HG02840 (cell line): ENCODE measurements at regions not wholly inside any gene's neighbourhood (a gene's known extent, or its start where the extent isn't known, plus 50 kb on each side); places are given as distances from the start of the nearest gene placed in this dataset.
"Not testable (repeated sequence)": the region's sequence is repeated elsewhere in the genome, so short reads cannot be mapped to it uniquely, and the experiment has no call there.

Source experiments
- ATAC-seq: cut with Tn5 transposase; IDR thresholded peaks from one replicate; pipeline ENCODE4 v1.9.1; 2021; ENCODE audit warnings: mild to moderate bottlenecking, moderate library complexity, moderate number of reproducible peaks; ENCODE audit not compliant: unreplicated experiment, low FRiP score

GRCh38 chr5:174563040-174563439 is 161.3 kb upstream of the MSX2 start:
- ATAC-seq = not testable (repeated sequence)

- ATAC-seq = no peak
These were observed 160.5 kb upstream of the MSX2 start for GRCh38 chr5:174563899-174564298.

GRCh38 chr5:174567506-174568141 is 156.8 kb upstream of the MSX2 start:
- no peak for ATAC-seq

GRCh38 chr5:174570662-174571061 is 153.7 kb upstream of the MSX2 start:
- no peak for ATAC-seq

- no peak for ATAC-seq
These were observed 152.6 kb upstream of the MSX2 start for GRCh38 chr5:174571662-174572397.

DNA sequence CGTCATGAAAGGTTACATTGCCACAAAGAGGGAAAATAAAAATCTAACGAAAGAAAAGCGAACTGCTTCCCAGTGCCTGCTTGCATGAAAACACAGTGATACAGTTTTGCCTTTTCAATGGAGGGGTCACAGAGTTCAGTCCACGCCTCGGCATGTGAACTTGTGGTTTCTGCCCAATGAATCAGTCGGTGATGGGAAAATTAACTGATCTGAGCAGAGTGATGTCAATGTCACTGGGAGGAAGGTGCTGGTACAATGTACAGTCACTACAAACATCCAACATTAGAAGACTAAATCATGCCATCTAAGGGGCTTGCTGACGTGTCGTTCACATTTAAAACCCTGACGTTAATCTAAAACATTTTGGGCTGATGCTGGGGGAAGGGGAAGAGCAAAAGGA is 151.8 kb upstream of the MSX2 start:
- no peak for ATAC-seq

DNA sequence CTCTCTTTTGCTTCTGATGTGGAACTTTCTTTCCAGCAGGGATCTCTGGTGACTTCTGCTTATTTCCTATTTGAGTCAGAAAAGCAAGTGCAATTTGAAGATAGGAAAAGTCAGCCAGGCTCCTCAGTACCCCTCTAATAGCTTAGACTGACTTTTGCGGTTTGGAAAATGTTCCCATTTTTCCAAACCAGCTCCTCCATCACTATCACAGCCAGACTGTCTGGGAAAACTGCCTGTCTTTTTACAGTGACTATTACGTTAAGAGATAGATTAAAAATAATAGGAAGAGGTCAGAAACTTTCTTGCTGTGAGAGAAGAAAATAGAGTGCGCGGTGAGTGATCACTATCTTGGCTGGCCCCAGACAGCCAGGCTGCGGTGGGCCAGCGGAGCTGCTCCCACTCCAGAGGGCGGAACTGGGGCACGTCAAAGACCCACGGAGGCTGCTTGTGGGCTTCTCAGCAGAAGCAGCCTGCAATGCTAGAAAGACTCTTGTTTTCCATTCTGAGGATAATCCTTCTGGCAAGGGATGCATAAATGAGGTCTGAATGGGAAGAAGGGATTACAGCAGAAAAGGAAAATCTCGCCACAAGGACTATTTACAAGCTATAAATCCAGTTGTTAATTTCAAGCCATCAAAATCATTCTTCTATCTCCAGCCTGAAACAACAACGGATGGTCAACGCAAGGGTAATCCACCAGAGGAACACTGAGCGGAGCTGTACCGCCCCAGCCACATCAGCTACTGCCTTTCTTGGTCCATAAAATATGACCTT is 151.0 kb upstream of the MSX2 start:
- no peak for ATAC-seq

GRCh38 chr5:174575043-174575442 is 149.3 kb upstream of the MSX2 start:
- no peak for ATAC-seq

DNA sequence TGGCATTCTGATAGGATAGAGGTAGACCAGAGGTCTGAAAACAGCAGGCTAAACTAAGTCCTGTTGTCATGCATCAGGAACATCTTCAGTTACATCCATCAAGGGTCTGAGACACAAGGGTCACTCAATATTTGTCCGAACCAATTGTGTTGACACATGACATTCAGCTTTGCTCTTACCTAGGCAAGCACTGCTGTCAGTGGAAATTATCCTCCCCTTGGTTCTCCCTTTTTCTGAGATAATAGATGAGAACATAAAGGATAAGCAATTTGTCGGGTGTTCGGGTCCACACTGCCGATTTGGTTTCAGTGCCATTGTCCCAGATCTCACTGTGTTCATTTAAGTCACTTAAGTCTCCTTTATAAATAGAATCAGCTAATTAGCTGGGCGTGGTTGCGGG is 148.3 kb upstream of the MSX2 start:
- no peak for ATAC-seq

DNA sequence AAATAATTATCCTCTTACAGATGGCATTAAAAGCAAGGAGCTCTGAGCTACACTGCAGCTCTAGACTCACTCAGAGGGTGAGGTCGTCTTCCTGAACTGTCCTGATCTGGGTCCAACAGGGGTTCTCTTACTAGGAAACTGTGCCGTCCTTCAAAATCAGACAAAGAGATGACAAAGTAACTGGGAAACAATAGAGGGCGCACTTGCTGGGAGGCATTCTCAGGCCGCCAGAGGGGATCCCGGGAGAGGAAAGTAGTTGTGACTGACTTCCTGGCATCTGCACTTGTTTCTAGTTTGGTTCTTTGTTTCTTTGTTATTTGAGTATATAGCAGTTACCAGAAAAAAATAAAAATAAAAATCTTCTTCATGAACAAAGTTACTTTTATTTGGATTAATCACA is 142.9 kb upstream of the MSX2 start:
- ATAC-seq = no peak

DNA sequence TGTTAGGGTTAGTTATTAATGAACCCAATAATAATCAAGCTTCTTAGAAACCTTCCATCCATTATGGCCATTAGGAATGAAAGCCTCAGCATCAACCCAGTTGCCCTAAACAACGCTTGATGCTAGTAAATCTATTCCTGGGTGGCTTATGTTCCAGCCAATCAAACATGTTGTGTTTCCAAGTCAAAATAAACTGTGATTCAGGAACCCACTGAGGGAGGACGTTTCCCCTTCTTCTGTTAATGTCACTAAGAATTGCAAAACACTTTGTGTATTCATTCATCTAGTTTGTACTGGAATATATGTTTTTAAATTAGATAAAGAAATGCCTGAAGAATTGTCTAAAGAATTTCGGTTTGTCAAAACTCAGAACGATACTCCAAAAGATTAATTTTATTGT is 142.5 kb upstream of the MSX2 start:
- ATAC-seq = no peak

GRCh38 chr5:174583071-174583470 is 141.3 kb upstream of the MSX2 start:
- ATAC-seq = no peak

GRCh38 chr5:174585472-174585871 is 138.9 kb upstream of the MSX2 start:
- ATAC-seq = no peak

DNA sequence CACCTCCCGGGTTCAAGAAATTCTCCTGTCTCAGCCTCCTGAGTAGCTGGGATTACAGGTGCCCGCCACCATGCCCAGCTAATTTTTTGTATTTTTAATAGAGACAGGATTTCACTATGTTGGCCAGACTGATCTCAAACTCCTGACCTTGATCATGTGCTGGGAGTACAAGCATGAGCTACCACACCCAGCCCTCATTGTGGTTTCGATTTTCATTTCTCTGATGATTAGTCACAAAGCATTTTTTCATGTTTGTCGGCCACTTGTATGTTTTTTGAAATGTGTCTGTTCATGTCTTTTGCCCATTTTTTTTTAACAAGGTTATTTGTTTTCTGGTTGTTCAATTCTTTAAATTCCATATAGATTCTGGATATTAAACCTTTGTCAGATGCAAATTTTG is 138.2 kb upstream of the MSX2 start:
- not testable (repeated sequence) for ATAC-seq

DNA sequence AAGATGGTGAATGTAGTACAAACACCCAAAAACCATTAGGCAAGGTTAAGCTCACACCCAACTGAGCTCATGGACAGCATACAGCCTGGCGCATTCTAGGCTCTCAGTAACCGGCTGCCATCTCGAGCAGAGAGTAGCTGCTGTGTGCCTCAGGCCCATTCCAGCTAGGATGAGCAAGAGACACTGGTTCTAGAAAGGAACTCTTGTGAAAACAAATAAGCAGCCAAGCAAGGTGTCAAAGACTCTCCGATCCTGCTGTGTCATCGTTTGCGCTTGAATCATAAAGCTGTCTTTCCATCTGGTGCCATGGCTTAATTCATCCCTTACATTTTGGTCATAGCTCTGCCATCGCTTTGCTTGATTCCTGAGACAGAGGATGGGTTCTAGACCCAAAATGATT is 135.4 kb upstream of the MSX2 start:
- no peak for ATAC-seq

GRCh38 chr5:174589599-174589998 is 134.8 kb upstream of the MSX2 start:
- ATAC-seq = no peak

GRCh38 chr5:174590820-174591219 is 133.6 kb upstream of the MSX2 start:
- no peak for ATAC-seq

DNA sequence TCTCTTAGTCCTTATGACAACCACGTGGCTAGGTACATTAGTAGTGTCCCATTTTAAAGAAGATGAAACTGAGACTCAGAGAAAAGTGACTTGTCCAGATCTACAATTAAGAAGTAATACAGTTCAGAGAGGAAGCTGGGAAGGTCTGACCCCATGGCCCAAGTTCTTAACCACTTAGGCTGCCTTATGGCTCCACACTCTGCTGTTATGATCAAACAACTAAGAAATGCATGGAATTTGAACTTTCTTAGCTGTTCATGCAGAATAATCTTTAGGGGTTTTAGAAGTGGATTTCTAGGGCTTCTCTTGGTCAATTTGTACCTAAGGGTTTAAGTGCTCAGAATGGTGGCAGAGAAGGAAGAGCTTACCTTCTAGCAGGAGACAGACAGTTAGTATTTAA is 128.0 kb upstream of the MSX2 start:
- no peak for ATAC-seq

DNA sequence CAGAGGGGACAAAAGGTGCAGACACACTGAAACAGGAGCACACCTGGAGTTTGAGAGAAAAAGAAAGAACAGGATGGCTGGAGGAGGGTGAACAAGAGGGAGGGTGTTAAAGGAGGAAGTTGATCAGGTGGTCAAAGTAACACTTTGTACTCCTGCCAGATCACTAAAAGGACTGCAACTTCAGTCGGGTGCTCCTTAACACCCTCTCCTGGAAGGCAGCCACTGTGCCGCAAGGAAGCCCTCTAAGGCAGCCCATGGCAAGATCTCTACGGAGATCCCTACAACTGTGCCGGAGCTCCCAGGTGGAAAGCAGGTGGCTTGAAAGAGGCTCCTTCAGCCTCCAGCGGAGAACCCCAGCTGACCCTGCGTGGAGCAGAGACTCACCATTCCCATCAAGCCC is 124.4 kb upstream of the MSX2 start:
- ATAC-seq = no peak

GRCh38 chr5:174601946-174602345 is 122.4 kb upstream of the MSX2 start:
- no peak for ATAC-seq

DNA sequence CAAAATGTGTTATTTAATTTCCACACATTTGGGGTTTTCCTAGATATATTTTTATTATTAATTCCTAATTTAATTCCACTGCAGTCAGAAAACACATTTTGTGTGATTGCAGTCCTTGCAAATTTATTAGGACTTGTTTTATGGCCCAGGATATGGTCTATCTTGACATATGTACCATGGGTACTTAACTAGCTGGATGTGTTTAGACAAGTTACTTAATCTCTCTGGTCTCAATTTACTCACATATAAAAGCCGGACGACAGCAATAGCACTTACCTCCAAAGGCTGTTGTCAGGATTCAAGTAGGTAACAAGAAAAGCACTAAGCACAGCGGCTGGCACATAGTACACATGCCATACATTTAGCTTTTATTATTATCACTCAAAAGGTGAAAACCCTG is 118.2 kb upstream of the MSX2 start:
- ATAC-seq = no peak

DNA sequence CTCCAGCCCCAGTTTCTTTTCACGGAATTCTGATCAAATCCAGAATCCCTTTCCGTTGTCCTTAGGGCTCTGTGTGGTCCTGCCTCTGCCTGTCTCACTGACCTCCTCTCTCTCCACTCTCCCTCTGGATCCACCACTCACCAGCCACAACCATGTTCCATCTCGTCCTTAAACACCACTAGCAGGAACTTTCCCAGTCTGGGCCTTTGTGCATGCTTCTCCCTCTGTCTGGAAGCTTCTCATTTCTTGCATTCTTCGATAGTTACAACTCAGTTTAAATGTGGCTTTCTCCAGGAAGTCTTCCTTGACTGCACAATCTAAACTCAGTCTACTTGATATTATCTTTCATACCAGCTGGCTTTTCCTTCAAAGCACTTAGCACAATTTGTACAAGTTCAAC is 117.7 kb upstream of the MSX2 start:
- no peak for ATAC-seq
